Activated CD4-positive, alpha-beta T cell treated with anti-CD3 and anti-CD28 coated beads, Interleukin-2, Interleukin-4, amounts not matched to agents 100 ng/mL and 50 ng/mL, durations not matched to agents 16 hours and 8 hours (primary cell): ENCODE measurements at regions not wholly inside any gene's neighbourhood (a gene's known extent, or its start where the extent isn't known, plus 50 kb on each side); places are given as distances from the start of the nearest gene placed in this dataset.
"Not testable (repeated sequence)": the region's sequence is repeated elsewhere in the genome, so short reads cannot be mapped to it uniquely, and the experiment has no call there.

Experiments used
- DNase-seq: peaks from one replicate; pipeline ENCODE4 v3.0.0-alpha.2; 2020; ENCODE audit warnings: low spot score

DNA sequence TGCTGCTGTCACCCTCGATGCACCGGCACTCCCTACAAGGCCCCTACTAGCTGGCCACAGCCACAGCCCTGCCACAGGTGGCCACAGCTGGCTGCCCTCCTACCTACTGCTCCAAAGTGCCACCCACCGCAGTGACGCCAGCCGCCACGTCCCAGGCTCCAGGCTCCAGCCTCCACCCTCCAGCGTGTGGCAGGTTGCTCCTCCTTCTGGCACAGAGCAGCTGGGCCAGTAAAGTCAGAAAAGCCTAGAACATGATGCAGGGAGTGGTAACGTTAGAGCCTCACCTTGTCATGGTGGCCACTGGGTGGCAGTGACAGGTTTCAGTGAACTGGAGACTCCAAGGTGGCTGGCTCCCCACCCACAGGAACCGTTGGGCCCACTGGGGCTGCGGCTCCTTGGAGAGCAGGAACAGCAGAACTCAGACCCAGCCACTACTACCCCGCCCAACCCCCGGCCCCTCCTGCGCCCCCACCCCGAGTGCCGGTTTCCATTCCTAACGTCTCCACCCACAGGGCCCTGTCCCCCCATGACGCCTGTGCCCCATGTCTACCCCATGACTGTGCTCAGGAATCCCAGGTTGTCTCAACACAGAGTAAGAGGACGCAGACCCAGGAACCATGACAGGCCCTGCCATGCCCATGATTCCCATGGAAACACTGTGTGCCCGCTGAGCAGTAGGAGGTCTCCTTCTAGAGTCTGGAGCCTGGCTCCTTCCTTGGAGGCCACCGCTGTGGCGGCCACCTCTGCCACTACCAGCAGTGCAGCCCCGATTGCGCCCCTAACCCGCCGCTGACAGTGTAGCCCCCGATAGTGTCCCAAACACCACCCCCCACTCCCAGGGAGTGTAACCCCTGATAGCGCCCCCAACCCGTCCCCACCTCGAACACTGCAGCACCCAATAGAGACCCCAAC lies 52.3 kb upstream of the ZNF33B start:
- DNase-seq: no peak

DNA sequence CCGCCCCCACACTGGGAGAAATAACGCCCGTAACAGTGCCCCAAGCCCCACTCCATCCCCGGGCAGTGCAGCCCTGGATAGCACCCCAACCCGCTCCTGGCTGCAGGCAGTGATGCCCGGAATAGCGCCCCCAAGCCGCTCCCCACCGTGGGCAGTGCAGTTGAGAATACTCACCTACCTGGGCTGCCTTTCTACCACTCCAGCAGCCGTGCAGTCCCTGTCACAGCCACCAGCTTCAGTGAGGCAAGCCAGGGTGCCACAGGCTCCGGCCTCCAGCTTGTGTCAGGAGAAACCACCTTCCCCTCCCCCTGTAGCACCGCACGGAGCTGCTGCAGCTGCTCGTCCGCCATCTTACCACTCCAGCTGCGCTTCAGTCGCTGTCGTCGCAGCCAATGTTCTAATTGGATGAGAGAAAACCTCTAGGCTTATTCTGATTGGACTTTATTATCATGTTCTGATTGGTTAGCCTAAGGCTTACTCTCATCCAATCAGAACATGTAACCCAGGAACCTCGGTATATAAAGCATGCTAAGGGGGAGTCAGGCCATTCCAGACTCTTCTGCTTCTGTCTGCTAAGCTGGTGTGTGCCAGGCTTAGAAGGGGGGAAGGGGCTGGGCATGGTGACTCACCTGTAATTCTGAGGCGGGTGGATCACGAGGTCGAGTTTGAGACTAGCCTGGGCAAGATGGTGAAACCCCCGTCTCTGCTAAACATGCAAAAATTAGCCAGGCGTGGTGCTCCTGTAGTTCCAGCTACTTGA lies 53.2 kb upstream of the ZNF33B start:
- no peak for DNase-seq

DNA sequence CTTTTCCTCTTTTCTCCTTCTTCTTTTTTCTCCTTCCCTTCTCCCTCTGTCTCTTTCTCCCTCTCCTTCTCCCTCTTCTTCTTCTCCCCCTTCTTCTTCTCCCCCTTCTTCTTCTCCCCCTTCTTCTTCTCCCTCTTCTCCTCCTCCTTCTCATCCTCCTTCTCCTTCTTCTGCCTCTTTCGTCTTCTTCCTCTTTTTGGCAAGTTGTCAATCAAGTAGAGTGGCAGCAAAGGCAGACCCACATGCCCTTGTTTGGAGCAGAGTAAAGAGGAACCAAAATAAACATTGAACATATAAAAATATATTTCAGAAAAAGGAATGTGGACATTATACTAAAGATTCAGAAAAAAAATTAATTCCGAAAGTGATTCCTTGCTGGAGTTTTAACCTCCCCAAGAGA lies 59.6 kb upstream of the ZNF33B start:
- no peak for DNase-seq

DNA sequence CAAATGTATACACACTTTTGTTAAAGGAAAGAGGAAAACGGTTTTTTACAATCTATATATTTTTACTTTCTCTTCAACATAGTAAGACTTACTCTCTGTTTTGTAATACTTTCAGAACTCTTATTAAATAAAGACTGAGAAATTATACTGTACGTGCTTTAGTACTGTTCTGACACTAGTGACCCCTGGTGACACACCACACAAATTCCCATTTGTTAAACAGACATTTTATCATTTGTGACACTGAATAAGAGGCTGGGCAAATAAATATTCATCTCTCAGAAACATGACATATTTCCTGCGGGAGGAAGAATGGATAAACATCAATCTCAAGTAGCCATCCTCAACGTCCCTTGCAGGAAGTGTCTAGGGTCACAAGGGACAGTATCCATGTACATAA lies 68.9 kb upstream of the ZNF33B start:
- no peak for DNase-seq

DNA sequence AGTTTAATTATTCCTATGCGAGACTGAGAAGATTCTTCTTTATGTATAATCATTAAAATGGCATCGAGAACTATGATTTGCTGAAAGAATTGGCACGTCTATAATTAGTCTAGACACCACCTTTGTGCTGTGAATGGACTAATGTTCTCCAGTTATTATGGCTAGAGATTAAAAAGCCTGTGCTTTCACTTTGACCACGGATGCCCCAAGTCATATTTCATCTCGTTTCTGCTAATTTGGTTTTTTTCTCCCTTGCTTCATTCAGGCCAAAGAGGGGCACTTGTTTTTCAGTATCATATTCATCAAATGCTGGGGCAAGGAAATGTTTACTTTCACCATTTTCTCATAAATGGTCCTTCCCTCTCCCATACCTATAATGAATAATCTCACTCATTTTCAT lies 63.3 kb upstream of the BMS1 start:
- not testable (repeated sequence) for DNase-seq

DNA sequence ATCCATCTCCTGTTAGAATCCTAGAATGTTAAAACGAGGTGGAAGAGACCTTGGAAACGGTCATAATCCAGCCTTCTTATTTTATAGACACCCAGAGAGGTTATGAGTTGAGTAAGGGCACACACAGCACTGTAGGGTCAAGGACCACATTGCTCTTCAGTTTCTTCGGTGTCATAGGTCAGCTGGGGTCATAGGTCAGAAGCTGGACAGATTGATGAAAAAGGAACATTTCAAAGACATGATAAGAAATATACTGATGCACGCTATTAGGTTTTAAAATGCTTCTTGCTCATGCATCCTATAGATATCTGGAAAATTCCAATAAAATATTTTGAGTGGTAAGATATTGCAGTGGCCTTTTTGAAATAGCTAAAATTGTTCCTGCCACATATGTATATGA lies 60.0 kb upstream of the BMS1 start:
- DNase-seq: no peak

DNA sequence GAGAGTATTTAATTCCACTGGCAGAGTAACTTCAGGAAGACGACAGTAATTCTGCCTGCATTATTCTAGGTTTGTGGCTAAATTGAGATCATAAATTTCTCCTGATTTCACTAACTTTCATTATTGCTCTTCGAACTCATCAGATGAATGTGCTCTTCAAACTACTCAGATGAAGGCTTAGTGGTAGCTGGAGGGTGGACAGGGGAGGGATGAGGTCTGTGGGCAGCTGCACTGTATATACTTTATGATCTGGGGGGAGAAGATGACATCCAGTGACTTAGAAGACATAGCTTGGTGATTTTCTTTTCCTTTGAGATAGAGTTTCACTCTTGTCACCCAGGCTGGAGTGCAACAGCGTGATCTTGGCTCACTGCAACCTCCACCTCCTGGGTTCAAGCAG lies 59.0 kb upstream of the BMS1 start:
- peak; percentile 4 for DNase-seq

DNA sequence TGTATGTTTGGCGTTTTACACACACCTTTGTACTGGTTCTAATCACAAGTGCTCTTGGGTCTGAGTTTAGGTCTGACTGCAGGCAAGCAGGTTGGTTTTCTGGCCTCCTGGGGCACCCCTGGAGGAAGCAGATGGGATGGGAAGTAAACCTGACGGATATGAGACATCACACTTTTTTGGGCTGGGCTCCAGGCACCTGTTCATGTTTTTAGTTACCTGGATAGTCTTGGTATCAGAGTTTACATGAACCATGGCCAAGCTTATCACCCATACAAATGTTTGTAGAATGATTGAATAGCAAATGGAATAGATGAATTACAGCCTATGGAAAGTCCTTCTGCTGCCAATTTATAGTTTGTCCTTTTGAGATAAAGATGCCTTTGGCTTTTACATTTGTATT lies 57.9 kb upstream of the BMS1 start:
- not testable (repeated sequence) for DNase-seq

DNA sequence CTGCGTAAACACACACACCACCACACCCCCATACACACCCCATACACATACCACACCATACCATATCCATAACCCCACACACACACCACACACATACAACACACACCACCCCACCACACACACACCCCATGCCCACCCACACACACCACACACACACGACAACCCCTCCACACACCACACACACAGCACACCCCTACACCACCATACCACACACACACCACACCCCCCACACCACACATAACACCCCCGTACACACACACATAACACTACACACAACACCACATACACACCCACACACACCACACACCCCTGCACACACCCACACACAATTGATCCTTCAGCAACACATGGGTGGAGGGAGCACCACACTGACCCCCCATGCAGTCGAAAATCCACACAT lies 50.3 kb upstream of the BMS1 start:
- no peak for DNase-seq
